Hematopoietic multipotent progenitor cell treated with erythropoietin and hydrocortisone succinate and interleukin-3 and kit ligand, for 4 days (in vitro differentiated cells): ENCODE measurements at regions not wholly inside any gene's neighbourhood (a gene's known extent, or its start where the extent isn't known, plus 50 kb on each side); places are given as distances from the start of the nearest gene placed in this dataset.
"Not testable (repeated sequence)": the region's sequence is repeated elsewhere in the genome, so short reads cannot be mapped to it uniquely, and the experiment has no call there.

ENCODE experiments used
- DNase-seq: peaks from one replicate; pipeline ENCODE4 v3.0.0-alpha.2; 2015

DNA sequence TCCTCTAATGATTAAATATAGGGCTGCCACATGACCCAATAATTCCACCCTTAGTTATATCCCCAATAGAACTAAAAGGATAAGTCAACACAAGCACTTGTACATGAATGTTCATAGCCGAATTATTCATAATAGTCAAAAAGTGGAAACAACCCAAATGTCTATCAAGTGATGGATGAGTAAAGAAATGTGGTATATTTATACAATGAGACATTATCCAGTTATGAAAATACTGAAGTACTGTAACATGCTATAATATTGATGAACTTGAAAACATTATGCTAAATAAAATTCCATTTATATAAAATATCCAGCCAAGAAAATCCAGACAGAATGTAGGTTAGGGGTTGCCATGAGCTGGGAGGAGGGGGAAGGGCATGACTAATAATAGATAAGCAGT is 436.7 kb upstream of the AADAT start:
- no peak for DNase-seq

DNA sequence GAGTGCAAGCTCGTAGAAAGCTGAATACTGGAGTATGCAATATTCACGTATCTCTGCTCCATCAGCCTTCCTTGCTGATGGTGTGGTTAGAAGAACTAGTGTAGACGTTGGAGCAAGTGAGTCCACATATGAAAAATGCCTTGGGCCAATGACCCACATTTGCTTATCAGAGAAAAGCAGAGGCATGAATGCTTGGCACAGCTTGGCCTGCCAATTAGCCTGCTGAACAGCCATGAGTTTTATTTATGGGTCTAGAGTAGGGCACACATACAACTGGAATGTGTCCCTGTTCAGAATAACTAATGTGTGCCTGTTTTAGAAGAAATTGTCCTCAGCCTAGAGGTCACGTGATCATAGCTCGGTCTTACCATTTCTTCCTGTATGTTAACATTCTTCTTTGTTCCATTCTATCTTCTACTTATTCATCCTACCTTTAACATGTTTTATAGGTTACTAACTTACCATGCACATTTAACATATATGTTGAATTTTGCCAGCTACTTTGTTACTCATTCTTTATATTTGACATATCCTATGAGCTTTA is 432.7 kb upstream of the AADAT start:
- DNase-seq = no peak

DNA sequence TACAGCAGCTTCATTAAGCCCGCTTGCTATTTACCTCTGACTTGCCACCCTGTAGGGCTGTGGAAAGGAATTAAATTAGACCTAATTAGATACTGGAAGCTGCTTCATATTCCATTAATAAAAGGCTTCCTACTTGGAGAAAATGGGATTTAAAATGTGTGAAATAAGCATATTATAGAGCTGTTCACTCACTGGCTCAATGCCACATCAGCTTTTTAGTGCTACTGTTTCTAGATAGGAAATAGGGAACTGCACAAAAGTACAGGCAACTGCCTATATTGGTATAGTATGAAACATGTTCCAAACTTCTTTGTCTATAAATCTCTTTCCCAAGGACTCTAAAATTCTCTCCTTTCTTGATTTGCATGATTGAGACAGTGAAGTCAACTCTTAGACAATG is 407.9 kb upstream of the AADAT start:
- DNase-seq = peak; percentile 13

DNA sequence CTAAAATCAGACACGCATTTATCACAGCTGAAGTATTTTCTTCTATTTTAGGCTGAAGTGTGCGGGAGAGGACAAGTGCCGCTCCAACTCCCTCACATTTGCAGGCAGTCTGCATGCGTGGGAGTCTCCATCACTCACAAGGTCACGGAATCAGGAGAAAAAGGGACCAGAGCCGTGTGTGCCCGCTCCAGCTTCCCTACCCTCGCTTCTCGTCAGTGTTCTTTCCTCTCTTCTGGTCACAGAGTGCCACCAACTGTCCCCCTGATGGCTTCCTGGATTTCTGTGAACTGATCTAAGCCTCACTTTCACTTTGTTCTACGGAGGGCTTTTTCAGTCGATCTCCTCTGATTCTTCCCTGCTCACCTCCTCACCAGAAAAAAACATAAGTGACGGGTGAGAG is 407.4 kb upstream of the AADAT start:
- peak; percentile 29 for DNase-seq

DNA sequence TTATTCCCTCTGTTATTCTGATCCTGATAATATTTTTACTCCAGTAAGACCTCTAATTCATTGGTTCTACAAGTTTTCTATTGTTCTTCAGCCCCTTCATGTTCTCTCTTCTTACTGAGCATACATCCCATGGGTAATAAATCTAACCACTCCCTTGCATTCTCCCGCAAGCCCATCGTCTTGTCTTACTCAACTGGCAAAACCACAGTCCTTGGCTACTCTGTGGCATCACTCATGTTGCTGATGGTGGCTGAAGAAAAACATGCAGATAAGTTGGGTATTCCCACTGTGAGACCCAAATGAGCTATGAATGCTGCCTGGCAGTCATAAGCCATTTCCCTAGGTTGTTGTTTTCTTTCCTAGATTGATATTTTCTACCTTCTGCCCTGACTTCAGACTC is 402.2 kb upstream of the AADAT start:
- no peak for DNase-seq

DNA sequence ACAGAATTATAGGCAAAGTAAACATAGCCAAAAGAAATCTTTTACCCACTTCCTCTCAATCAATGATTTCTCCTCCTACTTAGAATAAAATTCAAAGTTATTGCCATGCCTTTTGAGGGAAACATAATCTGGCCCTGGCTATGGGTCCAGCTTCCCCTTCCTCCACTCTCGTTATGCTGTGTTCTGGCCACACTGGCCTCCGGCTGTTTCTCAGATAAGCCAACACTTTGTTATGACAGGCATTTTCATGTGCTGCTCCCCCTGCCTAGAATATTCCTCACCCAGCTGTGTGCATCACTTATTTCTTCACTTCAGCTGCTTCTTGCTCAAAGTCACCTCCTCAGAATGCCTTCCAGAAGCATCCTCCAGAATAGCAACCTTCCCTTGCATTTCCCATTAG is 386.6 kb upstream of the AADAT start:
- DNase-seq = no peak

DNA sequence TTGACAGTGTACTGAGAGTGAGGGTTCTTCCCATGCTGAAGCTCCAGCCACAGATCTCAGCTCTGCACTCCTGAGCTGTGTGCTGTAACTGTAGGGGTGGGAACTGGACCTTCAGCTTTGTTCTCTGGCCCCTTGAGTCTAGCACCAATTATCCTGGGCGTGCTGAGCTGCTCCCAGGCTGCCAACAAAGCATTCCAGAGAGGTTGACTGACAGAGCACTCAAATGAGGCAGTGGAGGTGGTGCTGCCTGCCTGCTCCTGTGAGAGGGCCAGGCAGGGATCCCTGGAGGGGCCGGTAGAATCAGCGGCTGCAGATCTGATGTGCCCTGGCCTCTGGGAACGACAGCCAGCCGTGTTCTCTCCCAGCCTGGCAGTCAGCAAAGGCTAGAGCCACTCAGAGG is 375.7 kb upstream of the AADAT start:
- no peak for DNase-seq

DNA sequence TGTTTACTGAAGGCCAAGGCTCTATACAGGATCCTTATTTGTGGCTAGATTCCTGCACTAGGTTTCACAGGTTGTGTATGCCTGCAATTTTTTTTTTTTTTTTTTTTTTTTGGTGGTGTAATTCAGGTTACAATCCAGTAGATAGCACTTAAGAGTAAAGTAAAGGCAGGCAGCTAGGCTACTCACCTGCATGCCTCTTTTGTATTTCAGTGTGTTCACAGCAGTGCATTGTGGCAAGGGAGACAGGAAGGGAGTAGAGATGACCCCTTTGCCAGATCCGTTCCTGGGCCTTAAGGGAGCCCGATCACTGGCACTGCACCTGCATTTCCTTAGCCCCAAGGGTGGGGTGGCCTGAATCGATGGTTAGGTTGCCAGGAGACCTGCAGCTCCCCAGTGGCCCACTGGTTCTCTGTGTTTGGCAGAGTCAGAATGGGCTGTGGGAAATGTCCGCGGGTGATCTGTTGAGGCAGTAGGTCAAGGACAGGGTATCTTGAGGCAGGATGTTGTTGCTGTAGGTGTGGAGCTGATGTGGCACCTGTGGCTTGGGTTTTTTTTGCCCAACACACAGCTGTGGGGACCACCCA is 374.9 kb upstream of the AADAT start:
- DNase-seq = no peak

DNA sequence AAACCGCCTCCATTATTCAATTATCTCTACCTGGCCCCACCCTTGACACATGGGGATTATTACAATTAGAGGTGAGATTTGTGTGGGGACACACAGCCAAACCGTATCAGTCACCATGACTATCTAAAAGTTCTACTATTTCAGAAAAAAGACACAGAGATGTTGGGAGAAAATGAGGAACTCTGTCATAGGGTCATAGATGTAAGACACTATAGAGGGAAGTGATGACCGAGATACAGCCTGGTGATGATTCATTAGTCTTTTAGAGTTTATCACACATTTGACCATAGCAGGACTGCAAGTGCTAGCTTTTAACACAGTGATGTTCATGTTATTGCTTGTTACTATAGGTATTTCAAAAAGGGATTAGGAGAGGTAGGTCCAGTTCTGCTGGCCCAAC is 357.0 kb upstream of the AADAT start:
- no peak for DNase-seq

DNA sequence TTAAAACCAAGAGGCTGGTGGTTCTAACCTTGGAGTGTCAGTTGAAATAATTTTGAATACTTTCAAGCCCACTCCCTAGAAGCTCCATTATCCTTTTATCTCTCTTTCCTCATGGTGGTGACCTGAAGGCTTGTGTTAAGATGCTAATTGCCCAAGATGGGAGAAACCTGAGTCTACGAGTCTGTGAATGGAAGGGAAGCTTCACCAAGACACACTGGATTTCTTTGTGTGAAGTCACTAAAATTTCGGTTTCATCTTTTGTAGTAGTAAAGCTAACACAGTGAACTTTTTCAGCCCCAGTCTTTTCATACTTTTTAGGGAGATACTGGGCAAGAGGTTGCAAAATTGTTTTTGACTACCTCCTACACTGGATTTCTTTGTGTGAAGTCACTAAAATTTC is 351.4 kb upstream of the AADAT start:
- DNase-seq = not testable (repeated sequence)

DNA sequence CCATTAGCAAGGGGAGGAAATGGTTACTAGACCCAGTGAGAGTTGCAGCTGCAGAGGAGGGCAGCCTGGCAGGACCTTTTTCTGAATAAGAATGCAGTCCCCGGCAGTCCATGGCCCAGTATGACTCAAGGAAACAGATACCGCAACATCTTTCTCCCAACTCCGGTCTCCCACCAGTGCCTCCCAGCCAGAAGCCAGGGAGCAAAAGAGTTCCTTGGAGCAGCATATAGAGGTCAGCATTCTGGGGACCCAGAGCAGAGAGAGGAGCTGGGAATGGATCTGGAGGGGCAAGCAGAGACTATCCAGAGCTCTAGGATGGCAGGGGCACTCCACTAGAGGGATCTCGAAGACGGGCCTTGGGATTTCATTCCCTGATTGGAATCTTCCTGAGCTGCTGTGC is 339.2 kb upstream of the AADAT start:
- no peak for DNase-seq

DNA sequence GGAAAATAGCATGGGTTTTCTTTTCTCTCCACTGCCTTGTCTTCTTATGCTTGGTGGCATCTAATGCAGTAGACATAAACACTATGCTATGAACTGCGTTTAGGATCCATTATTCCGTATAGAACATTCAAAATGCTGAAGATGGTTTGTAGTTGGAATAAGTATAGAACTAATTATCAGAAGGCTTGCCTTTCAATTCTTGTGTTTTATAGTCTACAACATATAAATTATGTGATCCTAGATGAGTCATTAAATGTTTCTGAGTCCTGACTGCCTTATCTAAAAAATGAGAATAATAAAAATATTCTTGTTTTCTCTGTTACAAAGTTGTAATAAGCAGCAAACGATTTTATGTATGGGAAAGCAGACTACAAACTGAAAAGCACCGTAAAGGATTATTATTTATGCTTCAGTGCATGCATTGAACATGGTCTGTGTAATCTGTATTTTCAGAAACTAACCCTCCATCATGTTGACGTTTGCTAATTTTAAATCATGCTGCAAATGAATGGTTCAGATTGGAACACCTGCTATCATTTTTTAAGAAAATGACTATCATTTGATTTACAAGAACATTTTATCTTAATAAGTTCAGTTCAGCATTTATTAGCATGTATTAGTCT is 335.9 kb upstream of the AADAT start:
- DNase-seq = no peak

DNA sequence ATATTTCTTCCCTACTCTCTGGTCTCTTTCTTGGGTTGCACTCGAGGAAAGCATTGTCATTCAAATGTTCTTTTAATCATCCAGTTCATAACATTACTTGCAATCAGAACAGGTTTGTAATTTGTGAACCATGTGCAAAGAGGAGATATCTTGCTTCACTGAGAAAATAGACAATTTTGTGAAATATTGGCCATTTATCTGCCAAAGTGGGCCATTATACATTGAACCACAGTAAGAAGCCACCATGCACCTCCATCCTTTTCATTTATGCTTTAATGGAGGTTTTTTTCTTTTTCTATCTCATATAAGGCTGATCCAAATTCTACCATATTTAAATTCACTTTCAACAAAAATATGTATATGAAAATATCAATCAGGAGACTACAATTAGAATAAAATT is 335.3 kb upstream of the AADAT start:
- no peak for DNase-seq

DNA sequence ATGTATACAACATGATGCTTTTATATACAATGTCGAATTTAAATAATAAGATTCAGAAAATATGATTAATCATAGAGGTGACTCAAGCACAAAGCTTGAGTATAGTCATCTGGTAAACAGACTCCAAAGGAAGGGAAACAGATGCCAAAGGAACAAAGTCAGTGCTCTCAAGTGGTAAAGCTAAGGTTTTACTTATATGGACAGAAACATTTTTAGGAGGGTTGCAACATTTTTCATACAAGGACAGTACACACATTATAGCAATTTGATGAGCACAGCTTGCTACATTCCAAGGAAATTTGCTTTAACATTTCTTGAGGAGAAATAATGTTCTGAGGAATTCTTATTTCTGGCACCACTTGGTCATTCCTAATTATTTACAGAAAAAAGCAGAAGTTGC is 333.4 kb upstream of the AADAT start:
- DNase-seq = no peak

DNA sequence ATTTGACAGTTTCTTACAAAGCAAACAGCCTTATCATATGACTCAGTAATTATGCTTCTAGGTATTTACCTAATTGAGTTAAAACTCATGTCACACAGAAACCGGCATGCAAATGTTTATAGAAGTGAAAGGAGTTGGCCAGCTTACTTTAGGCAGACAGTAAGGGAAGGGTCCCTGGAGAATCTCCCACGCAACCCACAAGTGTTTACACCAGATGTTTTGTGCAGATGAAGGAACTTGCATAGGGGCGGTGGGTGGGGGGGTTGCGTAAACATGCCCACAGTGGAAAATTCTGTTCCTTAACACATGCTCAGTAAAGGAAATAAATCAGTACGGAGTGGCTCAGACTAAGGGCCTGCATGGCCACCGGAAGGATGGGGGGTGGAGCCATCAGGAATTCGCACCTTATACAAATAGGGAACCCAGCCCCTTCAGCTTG is 330.5 kb upstream of the AADAT start:
- no peak for DNase-seq

DNA sequence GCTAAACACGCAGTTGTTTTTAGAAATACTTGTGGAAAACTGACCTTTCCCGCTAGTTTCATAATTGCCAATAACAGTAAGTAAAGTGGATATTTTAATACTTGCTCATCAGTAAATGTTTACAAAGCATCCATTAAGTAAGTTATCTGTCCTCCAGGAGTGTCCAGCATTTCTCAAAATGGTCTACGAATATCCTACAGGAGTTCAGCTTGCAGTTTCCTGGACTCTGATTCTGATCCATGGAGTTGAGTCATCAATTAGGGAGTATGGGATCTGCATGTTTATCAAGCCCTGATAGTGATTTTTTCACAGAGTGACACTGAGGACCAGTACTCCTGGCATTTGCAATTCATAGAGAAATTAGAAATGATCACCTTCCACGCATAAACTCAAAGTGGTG is 325.2 kb upstream of the AADAT start:
- DNase-seq = no peak

DNA sequence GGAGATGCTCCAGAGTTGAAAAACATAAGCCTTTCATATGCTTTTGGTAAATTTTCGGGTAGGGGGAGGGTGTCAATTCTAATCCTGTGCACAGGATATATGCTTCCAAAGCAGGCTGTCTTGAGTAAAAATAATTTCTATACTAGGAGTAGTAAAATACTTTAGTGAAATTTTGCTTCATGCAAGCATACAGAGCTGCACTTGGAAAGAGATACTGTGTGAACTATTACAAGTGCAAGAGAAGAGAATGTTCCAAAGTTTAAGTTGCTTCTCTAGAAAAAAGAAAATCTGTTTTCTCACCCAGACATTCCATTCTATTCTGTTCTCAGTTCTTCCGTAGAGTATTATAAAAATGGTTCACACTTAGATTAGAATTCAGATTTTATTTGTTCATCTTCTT is 324.6 kb upstream of the AADAT start:
- DNase-seq = no peak

DNA sequence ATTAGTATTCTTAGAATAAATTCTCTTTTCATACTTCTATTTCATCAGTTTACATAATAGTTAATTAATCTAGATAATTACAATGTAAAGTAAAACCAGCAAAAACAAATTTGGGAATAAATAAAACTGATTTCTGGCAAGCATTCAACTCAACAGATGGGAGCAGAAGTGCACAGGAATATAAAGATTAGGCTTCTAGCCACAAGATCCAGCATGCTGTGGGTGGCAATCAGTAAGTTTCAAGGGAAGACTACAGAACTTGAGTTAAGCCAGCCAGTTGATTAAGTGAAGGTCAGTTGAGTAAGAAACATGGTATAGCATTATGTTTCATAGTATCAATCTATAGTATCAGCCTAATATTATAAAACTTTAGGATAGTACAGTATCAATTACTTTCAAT is 324.2 kb upstream of the AADAT start:
- DNase-seq = no peak

DNA sequence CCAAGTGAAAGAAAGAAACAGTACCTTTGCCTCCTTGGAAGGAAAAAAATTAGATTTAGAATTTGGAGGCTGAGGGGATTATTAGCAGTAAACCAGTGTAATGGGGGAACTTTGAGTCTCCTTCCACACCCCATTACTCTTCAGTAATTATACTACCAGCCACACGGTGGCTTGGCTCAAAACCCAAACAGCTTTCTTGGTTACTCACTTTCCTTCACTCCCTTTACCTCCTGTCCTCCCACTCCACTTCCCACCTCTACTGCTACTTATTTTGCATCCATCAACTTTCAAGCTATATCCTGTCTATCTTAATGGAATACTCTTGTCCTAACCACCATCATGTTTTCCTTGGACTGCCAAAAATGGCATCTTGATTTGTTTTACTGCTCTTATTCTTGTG is 310.6 kb upstream of the AADAT start:
- no peak for DNase-seq

DNA sequence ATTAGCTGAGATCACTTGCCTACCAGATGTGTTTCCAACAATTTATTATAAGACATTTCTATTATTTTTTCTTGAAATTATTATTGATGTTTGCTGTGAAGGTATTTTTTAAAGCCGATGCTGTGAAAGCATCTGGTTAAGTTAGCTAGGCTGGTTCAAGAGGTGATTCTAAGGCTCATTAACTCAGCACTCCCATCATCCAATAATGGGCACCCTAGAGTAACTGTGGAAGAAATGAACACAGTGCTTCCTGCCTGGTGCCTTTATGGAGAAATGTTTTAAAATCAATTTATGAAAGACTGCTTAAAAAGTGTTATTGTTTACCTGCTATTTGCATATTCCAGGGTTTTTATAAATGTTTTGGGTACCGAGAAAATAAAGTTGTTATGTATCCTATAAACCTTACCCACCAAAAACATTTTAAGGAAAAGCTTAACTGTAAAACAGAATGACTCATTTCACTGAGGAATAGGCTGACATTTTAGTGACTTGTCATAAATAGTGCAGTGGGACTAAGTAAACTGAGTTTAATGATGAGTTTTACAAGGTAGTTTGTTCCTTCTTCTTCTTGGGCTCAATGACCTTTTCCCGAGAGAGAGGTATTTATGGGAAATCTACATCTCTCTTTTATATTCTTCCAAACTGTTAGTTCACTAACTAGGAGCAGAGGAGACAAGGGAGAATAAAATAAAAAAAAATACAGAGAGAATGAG is 310.0 kb upstream of the AADAT start:
- DNase-seq = no peak

DNA sequence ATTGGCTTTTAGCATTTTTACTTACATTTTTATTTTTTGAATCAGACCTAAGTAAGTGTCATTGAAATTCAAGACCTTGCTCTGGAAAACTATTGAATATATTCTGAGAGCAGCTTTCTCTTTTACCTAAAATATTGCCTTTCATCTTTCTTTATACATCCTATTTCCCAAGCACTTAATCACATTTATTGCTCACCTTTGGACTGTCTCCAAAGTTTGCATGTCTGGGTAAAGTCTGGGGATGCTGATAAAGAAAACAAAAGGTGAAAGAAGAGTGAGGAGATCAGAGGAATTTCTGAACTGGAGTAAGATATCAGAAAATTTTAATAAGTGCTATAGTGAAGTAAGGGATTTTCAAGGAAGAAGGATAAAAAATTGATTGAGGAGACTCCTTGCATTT is 308.5 kb upstream of the AADAT start:
- DNase-seq = no peak

DNA sequence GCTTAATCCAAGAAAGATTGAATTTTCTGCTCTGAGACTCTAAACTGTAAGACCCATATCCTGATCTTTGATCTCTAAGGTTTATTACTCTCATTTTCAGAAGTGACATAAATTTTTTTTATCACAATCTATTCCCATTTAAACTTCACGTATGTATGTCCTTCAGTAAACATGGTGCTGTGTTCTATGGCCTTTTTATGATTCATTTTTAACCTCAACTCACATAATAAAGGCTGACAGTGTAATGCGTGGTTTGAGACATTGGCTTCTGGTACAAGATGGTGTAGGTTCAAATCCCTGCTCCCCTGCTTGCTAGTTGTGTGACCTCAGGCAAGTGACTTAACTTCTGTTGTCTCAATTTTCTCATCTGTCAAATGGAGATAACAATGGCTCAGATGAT is 306.0 kb upstream of the AADAT start:
- DNase-seq = no peak

DNA sequence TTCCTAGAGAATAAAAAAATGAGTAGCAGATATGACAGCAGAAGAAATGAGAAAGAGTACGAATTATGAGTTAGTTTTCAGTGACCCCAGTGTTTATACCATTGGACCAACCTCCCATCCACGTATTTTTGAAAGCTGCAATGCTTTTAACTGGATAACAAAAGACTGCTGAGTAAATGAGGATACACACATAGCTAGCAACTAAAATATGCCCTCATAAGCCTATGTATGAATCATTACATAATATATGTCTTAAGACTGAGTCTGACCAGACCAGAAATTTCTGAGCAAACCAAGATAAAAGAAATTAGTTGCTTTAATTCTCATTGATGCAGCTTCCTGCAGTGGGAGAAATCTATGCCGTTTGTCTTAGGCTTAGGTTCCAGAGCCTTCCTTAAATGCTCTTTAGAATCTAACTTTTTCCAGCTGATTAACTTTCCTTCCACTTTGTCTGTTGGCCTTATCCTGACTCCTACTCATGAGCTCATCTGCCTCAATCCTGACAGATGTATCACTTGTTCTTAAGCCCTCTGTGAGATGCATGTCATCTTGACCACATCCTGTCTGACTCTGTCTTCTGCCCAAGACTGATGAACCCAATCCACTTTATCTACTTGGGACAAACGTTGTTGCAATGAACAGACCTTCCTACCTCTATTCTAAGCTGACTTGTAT is 301.4 kb upstream of the AADAT start:
- DNase-seq = peak; percentile 23

DNA sequence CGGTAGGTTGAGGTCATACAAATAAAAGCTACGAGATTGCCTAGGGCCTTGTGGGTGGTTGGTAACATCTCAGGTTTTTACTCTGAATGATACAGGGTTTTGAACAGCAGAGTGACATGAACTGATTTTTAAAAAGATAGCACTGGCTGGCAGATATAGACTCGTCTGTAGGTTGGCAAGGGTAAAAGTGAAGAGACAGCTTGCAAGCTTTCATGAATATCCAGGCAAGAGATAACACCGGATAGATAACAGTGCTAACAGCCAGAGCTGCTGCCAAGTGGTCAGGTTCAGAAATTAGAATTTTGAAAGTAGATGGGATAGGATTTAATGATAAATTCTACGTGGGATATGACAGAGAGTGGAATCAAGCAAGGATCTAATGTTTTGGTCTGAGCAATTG is 299.7 kb upstream of the AADAT start:
- no peak for DNase-seq
